ENCODE measurements at regions not wholly inside any gene's neighbourhood (a gene's known extent, or its start where the extent isn't known, plus 50 kb on each side); places are given as distances from the start of the nearest gene placed in this dataset.

GRCh38 chr3:69438476-69438875 is 52.6 kb upstream of the FRMD4B start:
- no peak for DNase-seq (ENCODE audit: low read depth, low spot score)
- H3K27me3 ChIP-seq (ENCODE audit: control insufficient read depth, insufficient read depth, low read length): no peaks in the 10 kb centered on the region
- ChIA-PET CTCF (no interaction called here), POLR2A (no interaction called here)
- H3K4me3 ChIP-seq (ENCODE audit: low read depth, low read length): no peak overlapping the region
- no peaks in the 10 kb centered on the region for H3K9me3 ChIP-seq (ENCODE audit: control insufficient read depth, insufficient read depth, low read length)
- H3K27ac ChIP-seq (ENCODE audit: low read depth, low read length): no peak overlapping the region
- no peak for TF ChIP-seq CTCF (IDR thresholded peaks at IDR 0.05; ENCODE audit: low read depth, low read length)

GRCh38 chr3:69435274-69436265 is 49.7 kb upstream of the FRMD4B start:
- Histone ChIP-seq H3K27me3 (ENCODE audit: control insufficient read depth, insufficient read depth, low read length) (peaks cover 3% of the 10 kb centered on the region), H3K9me3 (ENCODE audit: control insufficient read depth, insufficient read depth, low read length) (no peaks in the 10 kb centered on the region), H3K4me3 (ENCODE audit: low read depth, low read length) (no peak overlapping the region), H3K27ac (ENCODE audit: low read depth, low read length) (no peak overlapping the region)
- POLR2A ChIA-PET: no interaction called here
- DNase-seq (ENCODE audit: low read depth, low spot score): no peak
- TF ChIP-seq CTCF (IDR thresholded peaks at IDR 0.05; ENCODE audit: low read depth, low read length): no peak
- CTCF ChIA-PET: interaction anchor here (0.7 kb wide), 1 partner anchor 74 kb away, joined by 4 read pairs; no protein-coding TSS in a partner anchor

Data from AG04450 (cell line).